ENCODE measurements at regions not wholly inside any gene's neighbourhood (a gene's known extent, or its start where the extent isn't known, plus 50 kb on each side); places are given as distances from the start of the nearest gene placed in this dataset.

DNA sequence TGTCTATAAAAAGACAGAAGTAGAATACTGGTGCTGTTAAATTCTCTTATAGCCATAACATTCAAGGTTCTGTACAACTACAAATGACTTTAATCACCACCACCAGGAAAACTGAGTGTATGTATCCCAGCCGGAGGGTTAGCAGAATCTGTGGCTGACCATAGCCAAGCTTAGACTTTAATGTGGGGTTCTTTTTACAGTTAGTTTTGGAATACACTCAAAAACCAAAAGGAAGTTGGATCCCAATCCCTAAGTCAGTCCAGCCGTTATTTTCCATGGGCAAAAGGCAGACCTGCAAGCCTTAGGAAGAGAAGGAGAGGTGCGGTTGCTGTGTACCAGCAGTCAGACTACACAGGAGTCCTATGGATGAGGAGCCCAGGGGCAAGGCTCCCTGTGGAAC lies 179.8 kb downstream of the ENC1 start:
- no peak overlapping the region for H3K9ac ChIP-seq (replicated peaks; ENCODE audit: extremely low read depth, insufficient read depth, low read length)
- ChIA-PET CTCF (no interaction called here), POLR2A (no interaction called here)
- no peaks in the 10 kb centered on the region for H3K36me3 ChIP-seq (ENCODE audit: control insufficient read depth in 2 of 2, extremely low read depth in 1 of 2, insufficient read depth in 2 of 2, low read length in 2 of 2)
- no peak for TF ChIP-seq FOS (IDR thresholded peaks at IDR 0.05; ENCODE audit: borderline replicate concordance, insufficient read depth, low read length)
- TF ChIP-seq POLR2A (IDR thresholded peaks at IDR 0.05; ENCODE audit: low read depth, low read length) = no peak
- no peak for TF ChIP-seq MYC (IDR thresholded peaks at IDR 0.05; ENCODE audit: low read depth, low read length)
- TF ChIP-seq, protein P1, sequence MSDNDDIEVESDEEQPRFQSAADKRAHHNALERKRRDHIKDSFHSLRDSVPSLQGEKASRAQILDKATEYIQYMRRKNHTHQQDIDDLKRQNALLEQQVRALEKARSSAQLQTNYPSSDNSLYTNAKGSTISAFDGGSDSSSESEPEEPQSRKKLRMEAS (IDR thresholded peaks at IDR 0.05; ENCODE audit: insufficient read depth, insufficient read length) = no peak
- TF ChIP-seq, protein P2, sequence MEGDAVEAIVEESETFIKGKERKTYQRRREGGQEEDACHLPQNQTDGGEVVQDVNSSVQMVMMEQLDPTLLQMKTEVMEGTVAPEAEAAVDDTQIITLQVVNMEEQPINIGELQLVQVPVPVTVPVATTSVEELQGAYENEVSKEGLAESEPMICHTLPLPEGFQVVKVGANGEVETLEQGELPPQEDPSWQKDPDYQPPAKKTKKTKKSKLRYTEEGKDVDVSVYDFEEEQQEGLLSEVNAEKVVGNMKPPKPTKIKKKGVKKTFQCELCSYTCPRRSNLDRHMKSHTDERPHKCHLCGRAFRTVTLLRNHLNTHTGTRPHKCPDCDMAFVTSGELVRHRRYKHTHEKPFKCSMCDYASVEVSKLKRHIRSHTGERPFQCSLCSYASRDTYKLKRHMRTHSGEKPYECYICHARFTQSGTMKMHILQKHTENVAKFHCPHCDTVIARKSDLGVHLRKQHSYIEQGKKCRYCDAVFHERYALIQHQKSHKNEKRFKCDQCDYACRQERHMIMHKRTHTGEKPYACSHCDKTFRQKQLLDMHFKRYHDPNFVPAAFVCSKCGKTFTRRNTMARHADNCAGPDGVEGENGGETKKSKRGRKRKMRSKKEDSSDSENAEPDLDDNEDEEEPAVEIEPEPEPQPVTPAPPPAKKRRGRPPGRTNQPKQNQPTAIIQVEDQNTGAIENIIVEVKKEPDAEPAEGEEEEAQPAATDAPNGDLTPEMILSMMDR (IDR thresholded peaks at IDR 0.05; ENCODE audit: extremely low read depth in 1 of 2, insufficient read depth in 1 of 2, low read depth in 1 of 2, low read length in 2 of 2) = no peak
- no peak for TF ChIP-seq JUN (IDR thresholded peaks at IDR 0.05; ENCODE audit: borderline replicate concordance, insufficient read depth, insufficient read length, low read depth)
- TF ChIP-seq EZH2 (IDR thresholded peaks at IDR 0.05; ENCODE audit: borderline replicate concordance, low read depth, low read length, severe bottlenecking) = no peak
- TF ChIP-seq POLR2AphosphoS5 (IDR thresholded peaks at IDR 0.05; ENCODE audit: insufficient read depth, low read depth, low read length) = no peak
- no peak for TF ChIP-seq GATA2 (IDR thresholded peaks at IDR 0.05; ENCODE audit: insufficient read depth, insufficient read length, low read depth, low read length)
- no peak overlapping the region for H3K27ac ChIP-seq (ENCODE audit: insufficient read depth, low read depth, low read length)
- no peaks in the 10 kb centered on the region for H3K9me1 ChIP-seq (replicated peaks; ENCODE audit: control insufficient read depth, extremely low read depth, insufficient read depth, low read length)
- no peaks in the 10 kb centered on the region for H3K4me1 ChIP-seq (ENCODE audit: control insufficient read depth, extremely low read depth, insufficient read depth, low read length)
- no peaks in the 10 kb centered on the region for H4K20me1 ChIP-seq (replicated peaks; ENCODE audit: control insufficient read depth, extremely low read depth, insufficient read depth, low read length)
- no peak overlapping the region for H2AFZ ChIP-seq (ENCODE audit: low read depth, low read length)
- no TSS peak for BruUV-seq (replicated peaks)
- H3K79me2 ChIP-seq (ENCODE audit: control insufficient read depth, insufficient read depth, low read length) = no peaks in the 10 kb centered on the region
- intact Hi-C loops (cut with micrococcal nuclease) = no loop called here
- no peak overlapping the region for H3K4me2 ChIP-seq (ENCODE audit: insufficient read depth, low read length)
- dilution Hi-C loops (cut with MboI; ENCODE audit: extremely low pct_ligation_motif_present, low sequenced_read_pairs) = no loop called here
- no peaks in the 10 kb centered on the region for H3K27me3 ChIP-seq (ENCODE audit: control insufficient read depth in 2 of 2, insufficient read depth in 2 of 2, low read length in 2 of 2)
- FAIRE-seq = no peak
- no peaks in the 10 kb centered on the region for H3K9me3 ChIP-seq (replicated peaks; ENCODE audit: control insufficient read depth, insufficient read depth, low read length)
- H3K4me3 ChIP-seq (replicated peaks in 1 of 3; ENCODE audit: insufficient read depth in 1 of 3, low read depth in 1 of 3, low read length in 3 of 3) = no peak overlapping the region
- no peak for DNase-seq (ENCODE audit: low read depth, low spot score)

Data from endothelial cell of umbilical vein (primary cell).